GM04503 (cell line): ENCODE measurements at regions not wholly inside any gene's neighbourhood (a gene's known extent, or its start where the extent isn't known, plus 50 kb on each side); places are given as distances from the start of the nearest gene placed in this dataset.

Experiments used
- DNase-seq: peaks from one replicate; pipeline ENCODE4 v3.0.0-alpha.2; 2012; ENCODE audit warnings: low read depth

DNA sequence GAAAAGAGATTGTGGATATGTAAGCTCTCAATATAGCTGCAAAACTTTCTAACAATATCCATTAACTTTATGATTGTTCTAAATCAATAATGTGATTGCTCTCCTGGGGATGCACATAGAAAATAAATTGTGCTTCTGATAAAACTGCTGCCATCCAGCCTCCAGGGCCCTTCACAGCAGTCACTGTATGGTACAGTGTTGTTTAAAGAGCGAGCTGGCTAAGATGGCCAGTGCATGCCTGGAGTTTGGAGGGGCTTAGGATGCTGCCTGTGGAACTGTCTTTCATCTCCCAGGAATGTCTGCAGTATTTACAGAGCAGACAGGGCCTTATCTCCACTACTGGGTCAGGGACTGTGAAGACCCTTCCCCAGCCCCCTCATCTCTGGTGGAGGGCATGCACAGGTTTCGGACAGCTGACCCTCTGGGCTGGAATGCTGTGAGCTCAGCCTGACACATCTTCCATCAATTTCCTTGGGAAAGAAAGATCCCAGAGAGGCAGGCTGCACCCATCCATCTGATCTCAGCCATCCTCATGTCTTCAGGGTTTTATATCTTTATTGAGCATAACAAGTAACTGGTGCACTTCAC, 137.0 kb downstream of the PLPP3 start:
- DNase-seq: no peak

DNA sequence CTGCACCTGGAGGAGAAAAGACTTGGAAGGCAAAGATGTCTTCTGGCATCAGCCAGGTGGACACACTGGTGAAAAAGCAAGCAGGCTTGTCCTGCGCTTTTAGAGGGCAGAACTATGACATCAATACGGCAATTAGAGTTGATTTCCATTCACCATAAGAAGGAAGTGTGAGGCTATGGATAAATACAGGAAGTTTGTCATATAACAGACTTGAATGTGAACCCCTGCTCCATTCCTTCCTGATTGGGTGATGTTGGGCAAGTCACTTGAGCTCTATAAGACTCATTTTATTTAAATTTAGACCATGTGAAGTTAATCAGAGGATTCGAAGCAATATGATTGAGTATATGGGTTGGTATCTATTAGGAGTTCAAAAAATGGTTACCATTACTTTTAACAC, 137.8 kb downstream of the PLPP3 start:
- DNase-seq: no peak

DNA sequence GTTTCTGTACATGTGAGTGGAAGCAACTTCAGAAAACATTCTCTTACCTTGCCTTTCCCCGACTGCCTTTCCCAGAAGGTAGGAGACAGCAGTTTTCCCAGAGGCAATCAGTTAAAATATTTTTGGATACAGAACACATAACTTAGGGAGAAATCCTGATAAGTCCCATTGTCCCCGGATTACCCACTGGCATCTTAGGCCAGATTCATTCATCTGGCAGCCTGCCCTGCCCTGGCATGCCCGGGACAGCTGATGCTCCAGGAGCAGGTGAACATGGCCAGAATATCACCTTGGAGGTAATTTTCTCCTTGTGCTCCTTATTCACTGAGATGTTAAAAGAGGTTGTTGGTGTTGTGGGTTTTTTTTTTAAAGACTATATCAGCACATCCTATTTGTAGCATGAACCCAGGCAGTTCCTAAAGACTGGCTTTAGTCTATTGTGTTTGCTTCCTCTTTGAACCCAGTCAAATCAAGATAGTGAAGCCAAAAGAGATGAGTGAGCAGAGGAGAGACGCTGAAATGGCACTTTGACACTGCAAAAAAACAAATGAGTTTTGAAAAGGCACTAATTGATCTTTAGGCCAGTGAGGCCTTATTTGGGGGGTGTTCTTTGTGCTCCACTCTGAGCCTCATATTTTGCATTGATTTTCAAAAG, 139.6 kb downstream of the PLPP3 start:
- DNase-seq: no peak

DNA sequence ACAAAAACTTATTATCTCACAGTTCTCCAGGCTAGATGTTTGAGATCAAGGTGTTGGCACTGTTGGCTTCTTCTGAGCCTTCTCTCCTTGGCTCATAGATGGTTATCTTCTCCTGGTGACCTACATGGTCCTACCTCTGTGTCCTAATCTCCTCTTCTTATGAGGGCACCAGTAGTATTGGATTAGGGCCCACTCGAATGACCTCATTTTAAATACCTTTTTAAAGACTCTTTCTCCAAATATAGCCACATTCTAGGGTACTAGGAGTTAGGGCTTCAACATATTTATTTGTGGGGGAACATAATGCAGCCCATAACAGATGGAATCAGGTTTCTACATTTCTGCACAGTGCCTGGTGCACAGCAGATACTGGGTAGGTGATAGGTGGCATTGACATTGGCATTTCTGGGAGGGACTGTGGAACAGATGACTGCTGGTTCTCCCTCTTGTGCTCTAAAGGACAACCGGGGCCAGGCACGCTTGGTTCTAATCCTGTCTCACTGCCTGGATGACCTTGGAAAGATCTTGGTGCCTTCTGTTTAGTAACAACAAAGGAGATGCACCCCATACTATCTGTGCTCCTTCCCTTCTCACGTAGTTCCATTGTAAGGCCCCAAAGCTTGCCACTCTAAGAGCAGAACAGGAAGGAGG, 140.3 kb downstream of the PLPP3 start:
- DNase-seq: no peak

DNA sequence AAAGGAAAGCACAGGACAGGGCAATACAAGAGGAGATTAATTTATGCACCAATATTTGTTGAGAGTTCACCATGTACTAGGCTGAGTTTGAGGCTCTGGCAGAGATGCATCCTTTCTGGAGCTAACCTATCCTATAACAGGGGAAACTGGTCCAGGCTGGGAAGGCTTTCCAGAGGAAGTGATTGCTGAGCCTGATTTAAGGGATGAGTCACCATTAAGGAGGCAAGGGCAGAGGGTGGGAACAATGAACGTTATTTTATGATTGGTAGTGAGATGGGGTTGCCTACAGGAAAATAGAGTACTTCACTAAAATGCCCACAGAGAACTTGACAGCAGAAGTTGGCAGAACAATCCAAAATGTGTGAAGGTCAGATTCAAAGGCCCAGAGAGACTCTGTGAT, 141.4 kb downstream of the PLPP3 start:
- no peak for DNase-seq

DNA sequence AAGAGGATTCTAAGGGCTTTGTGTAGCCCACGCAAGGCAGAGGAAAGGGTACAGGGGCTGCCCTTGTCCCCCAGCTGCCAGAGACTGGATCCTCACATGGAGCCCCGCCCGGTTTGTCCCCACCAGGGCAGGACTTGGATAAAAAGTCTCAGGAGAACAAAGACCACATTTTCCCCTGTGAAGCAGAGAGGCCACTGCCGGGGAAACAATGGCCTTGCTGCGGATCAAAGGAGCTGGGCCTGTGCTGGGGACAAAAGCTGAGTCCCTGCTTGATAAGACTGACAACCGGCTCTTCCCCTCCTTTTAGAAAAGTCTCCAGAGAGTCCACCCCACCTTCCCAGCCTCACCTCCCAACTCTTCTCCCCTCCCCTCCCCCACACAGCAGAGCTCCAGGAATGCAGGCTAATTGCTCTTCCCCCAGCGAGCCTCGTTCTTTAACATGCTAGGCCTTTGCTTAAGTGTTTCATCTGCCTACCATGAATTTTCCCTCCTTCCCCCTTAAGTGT, 142.4 kb downstream of the PLPP3 start:
- no peak for DNase-seq

DNA sequence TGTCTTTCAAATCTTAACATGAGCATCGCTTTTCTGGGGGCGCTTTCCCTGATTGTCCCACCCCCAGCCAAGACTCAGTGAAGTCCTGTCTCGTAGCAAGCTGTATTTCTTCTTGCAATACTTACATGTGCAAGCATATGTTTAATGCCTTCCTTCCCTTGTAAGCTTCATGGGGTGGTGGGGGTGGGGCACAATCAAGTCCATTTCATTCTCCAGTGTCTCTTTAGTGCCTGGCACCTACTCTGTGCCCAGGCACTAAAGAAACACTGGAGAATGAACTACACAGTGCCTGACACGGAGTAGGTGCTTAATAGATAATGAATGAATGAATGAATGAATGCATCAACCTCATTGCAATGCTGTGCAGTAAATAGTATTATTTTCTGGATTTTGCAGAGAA, 143.1 kb downstream of the PLPP3 start:
- no peak for DNase-seq

DNA sequence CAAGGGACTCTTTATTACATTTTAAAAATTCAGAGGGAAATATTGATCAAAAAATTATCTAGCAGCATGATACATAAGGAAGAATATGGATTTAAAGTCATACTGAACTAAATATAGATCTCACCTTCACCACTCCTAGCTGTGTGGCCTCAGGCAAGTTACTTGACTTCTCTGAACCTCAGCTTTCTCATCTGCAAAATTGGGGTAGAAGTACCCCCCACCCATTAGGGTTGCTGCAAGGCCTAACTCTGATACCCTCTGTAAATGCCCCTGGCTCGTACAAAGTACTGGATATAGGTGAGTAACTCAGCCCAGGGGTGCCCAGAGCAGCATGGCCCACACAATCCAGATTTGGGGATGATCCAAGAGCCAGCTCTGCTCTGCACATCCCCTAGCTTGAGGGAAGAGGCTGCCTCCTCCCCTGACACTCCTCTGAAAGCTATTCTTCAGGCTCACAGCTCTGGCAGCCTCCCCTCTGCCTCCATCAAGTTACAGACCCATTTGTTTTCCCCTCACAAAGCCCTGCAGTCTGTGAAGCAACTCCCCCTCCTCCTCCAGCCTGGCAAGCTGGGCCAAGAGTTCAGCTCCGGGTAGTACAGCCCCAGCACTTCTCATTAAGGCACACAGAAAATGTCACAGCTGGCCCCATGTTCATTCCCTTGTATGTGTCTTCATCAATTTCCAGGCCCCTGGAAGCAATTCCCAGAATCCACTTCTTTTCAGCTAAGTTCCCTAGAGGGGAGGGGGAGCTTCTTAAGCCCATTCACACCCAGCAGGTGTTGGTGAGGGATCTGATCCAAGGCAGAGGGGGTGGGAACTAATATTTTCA, 143.7 kb downstream of the PLPP3 start:
- no peak for DNase-seq

DNA sequence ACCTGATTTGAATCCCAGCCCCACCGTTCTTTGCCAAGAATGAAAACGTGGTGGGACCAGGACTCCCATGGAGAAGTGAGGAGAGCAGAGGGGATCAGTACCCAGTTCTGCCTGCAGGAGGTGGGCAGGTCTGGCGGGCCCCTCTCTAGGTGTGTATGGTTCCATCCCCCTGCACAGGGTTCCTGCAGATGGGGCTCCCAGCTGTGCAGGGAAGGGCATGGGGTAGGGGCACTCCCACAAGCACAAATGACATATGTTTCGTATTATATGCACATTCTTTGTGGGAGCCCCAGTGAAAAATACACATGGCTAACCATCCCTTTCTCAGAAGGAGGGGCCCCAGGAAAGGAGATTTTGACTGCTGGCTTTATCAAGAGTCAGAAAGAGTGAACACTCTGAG, 144.6 kb downstream of the PLPP3 start:
- no peak for DNase-seq

DNA sequence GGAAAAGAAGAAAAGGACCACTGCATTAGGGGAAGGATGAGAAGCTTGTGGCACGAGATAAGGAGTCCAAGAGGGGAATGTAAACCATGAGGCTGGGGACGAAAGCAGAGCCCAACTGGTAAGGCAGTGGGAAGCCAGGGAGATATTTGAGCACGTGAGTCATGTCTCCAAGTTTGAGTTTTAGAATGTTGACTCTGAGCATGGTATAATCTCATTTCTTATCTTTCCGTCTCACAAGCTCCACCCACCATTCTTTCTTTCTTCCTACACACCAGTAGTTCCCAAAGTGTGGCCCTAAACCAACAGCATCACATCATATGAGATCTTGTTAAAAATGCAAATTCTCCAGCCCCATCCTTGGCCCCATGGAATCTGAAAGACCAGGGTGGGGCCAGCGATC, 145.3 kb downstream of the PLPP3 start:
- DNase-seq: no peak

DNA sequence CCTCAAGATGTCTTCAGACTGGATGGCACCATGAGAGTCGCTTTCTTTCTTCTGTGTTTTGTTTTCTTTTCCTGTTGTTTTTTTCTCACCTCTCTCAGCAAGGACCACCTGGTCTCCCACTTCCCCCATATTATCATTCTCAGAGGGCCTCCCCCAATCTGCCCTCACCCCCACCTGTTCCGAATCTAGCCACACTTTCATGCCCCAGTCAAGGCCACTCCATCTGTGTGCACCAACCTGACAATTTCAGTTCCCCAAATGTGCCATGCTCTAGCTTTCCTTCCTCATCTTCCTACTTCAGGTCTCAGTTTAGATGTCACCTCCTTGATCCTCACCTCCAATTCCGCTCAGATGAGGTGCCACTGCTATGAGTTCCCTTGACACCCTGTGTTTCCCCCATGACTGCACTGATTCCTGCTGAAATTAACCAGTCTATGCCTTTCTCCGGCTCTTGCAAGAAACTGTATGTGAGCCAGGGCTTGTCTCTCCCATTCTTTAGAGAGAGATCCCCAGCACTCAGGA, 146.2 kb downstream of the PLPP3 start:
- DNase-seq: no peak

DNA sequence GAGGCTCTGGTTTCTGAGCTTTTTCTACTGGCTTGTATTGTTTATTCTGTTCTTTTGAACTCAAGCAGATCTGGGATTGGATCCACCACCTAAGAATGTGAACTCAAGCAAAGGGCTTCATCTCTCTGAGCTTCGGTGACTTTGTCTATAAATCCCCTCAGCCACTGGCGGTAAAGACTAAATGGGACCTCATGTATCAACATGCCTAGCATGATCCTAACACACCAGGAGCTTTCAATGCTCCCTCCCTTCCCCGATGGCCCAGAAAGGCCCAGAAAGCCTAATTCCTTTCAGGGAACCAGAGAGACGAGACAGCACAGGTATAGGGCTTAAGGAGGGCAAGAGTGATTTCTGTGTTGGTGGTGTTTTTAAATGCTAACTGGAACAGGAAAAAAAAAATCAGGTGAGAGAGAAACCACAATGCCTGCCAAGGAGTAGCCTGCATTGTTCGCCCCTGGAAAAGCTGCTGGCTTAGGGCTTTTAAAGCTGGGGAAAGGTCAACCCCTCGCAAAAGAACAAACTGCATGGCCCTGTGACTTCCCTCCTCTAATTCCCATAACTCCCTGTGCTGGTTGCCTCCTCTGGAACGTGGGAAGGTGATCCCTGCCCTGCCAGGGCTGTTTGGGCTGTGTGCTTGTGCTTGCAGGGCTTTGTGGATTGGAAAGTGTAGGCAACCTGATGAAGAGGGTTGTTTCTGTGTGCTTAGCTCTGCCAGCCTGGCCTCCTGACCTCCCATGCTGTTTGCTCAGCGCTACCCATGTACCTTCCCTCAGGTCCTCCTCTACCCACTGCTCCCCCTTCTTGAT, 147.0 kb downstream of the PLPP3 start:
- no peak for DNase-seq

DNA sequence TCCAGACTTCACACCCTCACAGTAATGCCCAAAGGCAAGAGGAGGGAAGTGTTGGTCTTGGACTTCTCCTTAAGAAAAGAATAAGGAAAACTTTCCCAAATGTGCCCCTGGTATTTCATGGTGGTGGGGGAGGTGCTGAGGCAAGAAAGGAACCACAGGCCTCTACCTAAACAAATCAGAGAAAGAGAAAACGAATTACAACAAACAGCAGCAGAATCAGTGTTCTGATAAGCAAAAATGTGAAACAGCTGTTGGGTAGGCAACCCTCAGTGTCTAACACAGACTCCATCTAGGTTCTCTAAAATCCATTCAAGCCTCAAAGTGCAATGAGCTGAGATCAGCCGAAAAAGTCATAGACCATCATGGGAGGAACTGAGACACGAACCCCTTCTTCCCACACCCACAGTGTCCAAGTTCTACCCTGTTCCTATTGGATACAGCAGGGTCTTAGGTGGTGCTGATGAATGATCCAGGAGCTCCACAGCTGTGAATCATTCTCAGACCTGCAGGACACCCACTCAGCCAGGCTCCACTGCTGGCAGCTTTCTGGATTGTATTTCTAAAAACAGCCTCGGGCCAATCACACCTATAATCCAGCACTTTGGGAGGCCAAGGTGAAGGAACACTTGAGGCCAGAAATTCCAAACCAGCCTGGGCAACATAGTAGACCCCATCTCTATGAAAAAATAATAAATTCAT, 149.1 kb downstream of the PLPP3 start:
- no peak for DNase-seq

DNA sequence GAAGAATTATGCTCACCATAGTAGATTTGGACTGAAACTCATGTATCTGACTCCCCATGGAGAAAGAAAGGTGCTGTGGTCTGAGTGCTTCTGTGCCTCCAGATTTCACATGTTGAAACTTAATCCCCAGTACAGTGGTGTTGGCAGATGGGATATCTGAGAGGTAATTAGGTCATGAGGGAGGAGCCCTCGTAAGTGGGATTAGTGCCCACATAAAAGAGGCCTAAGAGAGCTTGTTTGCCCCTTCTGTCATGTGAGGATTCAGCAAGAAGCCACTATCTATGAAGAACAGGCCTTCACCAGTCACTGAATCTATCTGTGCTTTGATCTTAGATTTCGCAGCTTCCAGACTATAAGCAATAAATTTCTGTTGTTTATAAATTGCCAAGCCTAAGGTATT, 150.1 kb downstream of the PLPP3 start:
- no peak for DNase-seq

DNA sequence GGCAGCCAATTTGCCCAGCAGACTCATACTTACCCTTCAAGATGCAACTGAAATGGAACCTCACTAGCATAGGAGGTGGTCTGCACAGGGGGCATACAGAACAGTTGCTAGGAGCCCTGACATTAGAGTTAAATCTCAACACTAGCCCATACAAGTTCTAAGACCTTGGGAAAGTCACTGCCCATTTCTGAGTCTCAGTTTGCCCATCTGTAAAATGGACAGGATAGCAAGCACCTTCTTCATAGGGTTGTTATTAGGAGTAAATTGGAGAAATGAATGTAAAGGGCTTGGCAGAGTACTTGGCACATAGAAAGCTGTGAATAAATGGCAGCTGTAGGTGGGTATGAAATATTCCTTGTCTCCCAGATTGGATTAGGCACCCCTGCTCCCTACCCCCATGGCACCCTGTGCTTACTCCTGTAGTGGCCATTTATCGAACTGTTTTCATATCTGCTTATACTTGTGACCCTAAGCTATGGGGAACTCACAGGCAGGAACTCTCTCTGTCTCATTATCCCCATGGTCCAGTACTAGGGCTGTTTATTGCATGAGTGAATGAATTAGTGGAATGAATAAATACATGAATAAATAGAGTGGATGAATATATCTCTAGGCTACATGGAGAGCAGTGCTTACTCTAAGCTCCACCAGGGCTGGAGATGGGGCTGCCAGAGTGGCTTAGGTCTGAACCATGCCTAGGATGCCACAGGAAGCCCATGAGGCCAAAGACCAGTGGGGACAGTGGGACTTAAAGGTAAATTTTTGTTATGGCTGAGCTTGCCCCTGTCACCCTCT, 152.6 kb downstream of the PLPP3 start:
- no peak for DNase-seq

DNA sequence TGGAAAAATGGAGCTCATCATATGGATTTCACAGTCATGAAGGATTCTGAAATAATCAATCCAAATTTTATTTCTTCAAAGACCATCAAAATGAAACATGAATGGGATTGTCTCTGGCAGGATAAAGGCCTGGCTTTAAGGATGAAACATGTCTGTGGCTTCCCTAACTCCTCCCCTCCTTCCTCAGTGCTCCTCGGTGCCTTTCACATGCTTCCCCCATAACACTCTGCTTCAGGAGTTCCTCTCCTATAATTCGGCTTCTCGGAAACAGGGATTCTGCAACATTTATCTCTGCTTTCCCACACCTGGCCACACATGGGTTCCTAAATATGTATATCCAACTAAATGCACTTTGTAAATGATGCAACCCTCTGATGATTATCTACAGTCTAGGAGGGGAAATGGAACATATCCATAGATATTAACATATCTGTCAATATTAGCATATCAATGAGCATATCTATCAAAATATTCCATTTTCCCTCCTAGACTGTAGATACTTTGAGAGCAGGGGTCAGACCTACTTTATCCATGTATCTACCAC, 153.8 kb downstream of the PLPP3 start:
- DNase-seq: no peak

DNA sequence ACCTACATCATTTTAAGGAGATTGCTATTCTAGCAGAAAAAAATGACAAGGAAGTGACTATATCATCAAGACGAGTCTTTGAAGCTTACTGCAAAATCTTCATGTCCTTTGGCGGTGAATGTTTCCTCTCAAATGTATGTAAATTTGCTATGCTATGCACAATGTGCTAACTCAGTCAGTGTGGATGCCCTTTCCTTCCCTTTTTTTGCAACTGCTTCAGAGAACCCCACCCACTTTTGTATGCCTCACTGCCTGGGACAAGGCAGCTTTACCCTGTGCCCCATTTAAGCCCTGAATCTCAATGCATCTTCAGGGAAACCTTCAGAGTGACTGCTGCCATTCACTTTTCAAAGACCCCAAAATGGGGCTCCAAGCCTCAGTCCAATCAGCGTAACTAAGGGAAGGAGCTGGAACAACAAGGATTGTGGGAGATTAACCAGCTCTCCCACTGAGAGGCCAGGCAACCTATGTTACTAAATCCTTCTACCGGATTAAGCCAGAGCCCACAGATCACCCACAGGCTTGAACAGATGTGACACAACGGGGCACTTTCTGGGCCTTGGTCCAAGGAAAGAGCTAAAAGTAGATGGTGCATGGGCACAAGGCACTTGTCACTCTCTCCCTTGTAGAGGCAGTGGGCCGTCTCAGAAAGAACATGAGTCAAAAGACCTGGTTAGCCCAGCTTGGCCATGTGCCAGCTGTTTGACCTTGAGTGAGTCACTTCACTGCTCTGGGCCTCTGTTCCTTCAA, 154.4 kb downstream of the PLPP3 start:
- DNase-seq: no peak

DNA sequence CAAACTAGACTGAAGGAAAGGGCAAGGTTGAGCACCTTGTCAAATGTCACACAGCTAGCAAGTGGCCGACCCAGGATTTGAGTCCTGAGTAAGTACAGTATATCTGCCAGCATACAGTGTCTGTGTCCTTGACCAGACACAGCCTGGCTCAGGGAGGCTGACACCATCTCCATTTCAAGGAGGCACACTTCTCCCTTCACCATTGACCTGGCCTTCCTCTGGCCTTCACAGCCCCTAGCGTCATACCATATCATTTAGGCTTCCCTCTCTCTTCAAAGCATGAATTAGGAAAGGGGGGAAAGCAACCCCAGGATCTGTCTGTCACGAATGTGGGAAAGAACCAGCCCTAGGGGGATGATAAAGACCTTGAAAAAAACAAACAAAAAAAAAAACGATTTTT, 155.6 kb downstream of the PLPP3 start:
- no peak for DNase-seq

DNA sequence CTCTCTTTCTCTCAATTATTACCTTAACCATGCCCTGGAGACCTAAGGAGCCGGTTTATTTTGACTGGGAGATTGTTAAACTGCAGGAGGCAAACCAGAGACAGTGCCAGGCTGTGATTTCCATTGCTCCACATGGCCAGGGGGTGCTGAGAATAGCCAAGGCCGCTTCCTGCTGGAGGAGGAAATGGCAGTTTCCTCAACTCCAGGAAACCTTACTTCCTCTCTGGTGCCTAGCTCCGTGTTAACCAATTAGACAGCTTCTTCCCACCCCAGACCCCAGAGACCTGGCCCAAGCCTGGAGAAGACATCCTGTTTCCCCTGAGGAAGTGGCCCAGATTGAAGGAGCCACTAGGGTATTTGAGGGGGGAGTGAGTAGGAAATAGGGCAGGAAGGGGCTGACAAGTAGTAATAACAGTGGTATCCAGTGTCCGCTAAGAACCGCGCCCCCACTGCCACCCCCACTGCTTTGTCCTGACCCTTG, 161.2 kb downstream of the PLPP3 start:
- no peak for DNase-seq
